Neural crest cell (in vitro differentiated cells): ENCODE measurements at regions not wholly inside any gene's neighbourhood (a gene's known extent, or its start where the extent isn't known, plus 50 kb on each side); places are given as distances from the start of the nearest gene placed in this dataset.
A peak's percentile ranks its signal among the peaks of the same experiment; 100 is the strongest.

Experiments used
- DNase-seq: peaks from one replicate; pipeline ENCODE4 v3.0.0; 2021; ENCODE audit warnings: low read depth, mixed read lengths, low spot score
- H3K27ac Mint-ChIP-seq: one replicate; pipeline ENCODE4 v1.8.0; 2021; ENCODE audit warnings: mild to moderate bottlenecking, mixed read lengths; ENCODE audit not compliant: unreplicated experiment
- H3K27me3 Mint-ChIP-seq: 2 replicates; pipeline ENCODE4 v1.8.0; 2021; ENCODE audit warnings: low read depth, mild to moderate bottlenecking, mixed read lengths
- H3K36me3 Mint-ChIP-seq: 2 replicates; pipeline ENCODE4 v1.8.0; 2021; ENCODE audit warnings: low read depth, mild to moderate bottlenecking, mixed read lengths
- H3K4me1 Mint-ChIP-seq: 2 replicates; pipeline ENCODE4 v1.8.0; 2021; ENCODE audit warnings: mixed read lengths
- H3K4me3 Mint-ChIP-seq: one replicate; pipeline ENCODE4 v1.8.0; 2021; ENCODE audit warnings: mild to moderate bottlenecking, mixed read lengths
- H3K9me3 Mint-ChIP-seq: 2 replicates; pipeline ENCODE4 v1.8.0; 2021; ENCODE audit warnings: mixed read lengths
- TF ChIP-seq, protein P1 (sequence below): fragments of 200-600 bp; sonication (generic); conservative IDR thresholded peaks from 2 replicates; pipeline ENCODE4 v1.5.0; 2021; ENCODE audit warnings: antibody characterized with exemption, mild to moderate bottlenecking

DNA sequence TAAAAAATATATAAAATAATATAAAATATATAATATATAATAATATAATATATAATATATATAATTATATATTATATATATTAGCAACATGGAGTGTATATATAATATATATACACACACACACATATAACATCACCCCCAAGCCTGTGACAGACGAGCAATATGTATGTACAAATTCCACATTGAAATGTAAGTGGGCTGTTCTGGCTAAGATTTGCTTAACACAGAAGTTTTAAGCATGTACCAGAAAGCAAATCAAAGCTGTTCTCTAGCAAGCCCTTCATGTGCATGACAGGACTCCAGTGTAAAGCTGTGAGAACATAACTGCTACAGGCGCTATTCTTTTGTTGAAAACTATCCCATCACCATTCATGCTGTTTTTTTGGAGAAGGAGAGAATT lies 261.7 kb upstream of the TNP1 start:
- no peaks in the 10 kb centered on the region for H3K4me1 Mint-ChIP-seq
- H3K27ac Mint-ChIP-seq: no peak overlapping the region
- TF ChIP-seq, protein P1, sequence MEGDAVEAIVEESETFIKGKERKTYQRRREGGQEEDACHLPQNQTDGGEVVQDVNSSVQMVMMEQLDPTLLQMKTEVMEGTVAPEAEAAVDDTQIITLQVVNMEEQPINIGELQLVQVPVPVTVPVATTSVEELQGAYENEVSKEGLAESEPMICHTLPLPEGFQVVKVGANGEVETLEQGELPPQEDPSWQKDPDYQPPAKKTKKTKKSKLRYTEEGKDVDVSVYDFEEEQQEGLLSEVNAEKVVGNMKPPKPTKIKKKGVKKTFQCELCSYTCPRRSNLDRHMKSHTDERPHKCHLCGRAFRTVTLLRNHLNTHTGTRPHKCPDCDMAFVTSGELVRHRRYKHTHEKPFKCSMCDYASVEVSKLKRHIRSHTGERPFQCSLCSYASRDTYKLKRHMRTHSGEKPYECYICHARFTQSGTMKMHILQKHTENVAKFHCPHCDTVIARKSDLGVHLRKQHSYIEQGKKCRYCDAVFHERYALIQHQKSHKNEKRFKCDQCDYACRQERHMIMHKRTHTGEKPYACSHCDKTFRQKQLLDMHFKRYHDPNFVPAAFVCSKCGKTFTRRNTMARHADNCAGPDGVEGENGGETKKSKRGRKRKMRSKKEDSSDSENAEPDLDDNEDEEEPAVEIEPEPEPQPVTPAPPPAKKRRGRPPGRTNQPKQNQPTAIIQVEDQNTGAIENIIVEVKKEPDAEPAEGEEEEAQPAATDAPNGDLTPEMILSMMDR: no peak
- H3K27me3 Mint-ChIP-seq: no peaks in the 10 kb centered on the region
- H3K9me3 Mint-ChIP-seq: no peaks in the 10 kb centered on the region
- H3K4me3 Mint-ChIP-seq: no peak overlapping the region
- H3K36me3 Mint-ChIP-seq: no peaks in the 10 kb centered on the region
- DNase-seq: no peak

DNA sequence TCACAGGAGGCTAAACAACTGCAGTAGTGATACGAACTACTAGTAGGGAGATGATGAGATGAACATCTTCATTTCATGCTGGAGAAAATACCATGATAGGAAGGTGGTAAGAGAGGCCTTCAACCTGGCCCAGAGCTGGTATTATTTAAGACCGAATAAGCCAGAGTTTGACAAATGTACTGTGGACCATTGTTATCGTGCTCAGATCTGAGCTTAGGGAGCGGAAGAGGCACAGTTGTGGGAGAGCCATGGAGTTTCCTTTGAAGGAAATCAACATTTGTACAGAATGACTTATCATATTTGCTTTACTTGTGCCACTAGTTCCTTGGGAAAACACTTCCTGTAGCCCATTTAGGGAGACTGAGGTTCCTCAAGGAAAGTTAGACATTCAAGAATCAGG lies 260.6 kb upstream of the TNP1 start:
- Mint-ChIP-seq H3K4me3 (no peak overlapping the region), H3K27ac (no peak overlapping the region), H3K9me3 (no peaks in the 10 kb centered on the region), H3K36me3 (no peaks in the 10 kb centered on the region), H3K4me1 (peaks cover 7% of the 10 kb centered on the region), H3K27me3 (no peaks in the 10 kb centered on the region)
- DNase-seq: no peak
- TF ChIP-seq, protein P1: no peak

DNA sequence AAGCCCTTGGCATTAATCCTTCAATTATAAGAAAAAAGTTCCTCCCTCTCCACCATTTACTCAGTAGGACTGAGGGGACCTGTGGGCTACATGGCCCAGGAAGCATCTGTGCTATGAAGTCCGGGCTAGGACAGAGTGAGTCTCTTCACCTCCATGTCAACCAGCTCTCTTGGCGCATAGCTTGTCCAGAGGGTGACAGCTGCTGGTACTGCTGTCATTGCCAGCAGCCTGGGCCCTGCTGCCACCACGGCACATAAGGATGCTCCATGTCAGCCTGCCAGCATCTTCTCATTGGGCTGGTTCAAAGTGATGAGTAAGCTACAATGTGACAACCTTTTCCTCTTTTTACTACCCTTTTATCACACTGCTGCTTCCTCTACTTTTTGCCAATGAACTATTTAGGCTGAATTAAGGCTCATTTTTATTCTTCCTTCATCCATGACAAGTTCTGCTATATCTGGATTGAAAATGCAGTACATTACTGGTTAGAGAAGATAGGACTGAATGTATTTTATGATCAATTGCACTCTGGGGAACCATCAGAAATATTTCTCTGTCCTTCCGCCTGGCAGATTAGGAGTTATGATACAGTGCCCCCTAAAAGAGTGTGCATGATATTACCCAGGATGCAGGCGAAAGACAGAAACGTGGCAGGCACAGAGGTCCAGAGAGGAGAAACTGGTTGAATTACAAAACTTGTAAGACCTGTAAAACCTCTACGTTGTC lies 258.9 kb upstream of the TNP1 start:
- TF ChIP-seq, protein P1: no peak
- peaks cover 7% of the 10 kb centered on the region for H3K4me1 Mint-ChIP-seq

DNA sequence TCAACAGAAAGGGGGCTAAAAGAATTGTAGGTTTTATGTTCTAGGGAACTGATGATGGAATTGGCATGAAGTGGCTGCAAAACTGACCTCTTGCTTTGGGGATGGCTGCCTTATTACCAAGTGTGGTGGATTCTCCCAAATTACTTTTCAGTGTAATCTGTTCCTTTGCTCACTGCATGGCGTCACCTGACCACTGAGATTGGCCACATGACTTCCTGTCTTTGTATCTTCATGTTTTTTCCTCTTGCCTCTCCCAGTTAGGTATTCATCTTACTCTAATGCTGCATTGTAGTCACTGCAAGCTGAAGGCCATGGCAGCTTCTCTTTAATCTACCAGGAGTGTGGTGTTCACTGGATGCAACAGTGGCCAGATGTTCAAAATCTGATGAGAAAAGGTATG lies 257.7 kb upstream of the TNP1 start:
- TF ChIP-seq, protein P1: no peak

More for the DNA sequence above, 258.9 kb upstream of the TNP1 start:
- DNase-seq: no peak
- Mint-ChIP-seq H3K9me3 (no peaks in the 10 kb centered on the region), H3K27ac (peak overlapping the region; percentile 45), H3K27me3 (no peaks in the 10 kb centered on the region), H3K4me3 (no peak overlapping the region), H3K36me3 (no peaks in the 10 kb centered on the region)

DNA sequence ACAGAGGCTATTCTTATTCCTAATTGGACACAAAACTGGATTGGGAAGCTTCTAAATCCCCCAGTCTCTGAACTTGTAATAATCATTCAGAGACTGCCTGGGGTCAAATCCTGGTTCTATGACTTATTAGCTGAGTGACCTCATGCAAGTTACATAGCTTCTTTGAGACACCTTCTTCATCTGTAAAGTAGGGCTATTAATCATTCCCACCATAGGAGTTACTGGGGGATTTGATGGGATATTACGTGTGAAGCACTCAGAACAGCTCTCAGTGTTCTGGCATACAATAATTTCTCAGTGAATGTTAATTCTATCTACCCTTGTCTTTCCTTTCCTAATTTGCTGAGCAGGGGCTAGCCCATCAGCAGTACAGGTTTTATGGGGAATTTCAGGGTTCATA lies 256.7 kb upstream of the TNP1 start:
- Mint-ChIP-seq H3K36me3 (no peaks in the 10 kb centered on the region), H3K4me1 (peaks cover 7% of the 10 kb centered on the region), H3K27me3 (no peaks in the 10 kb centered on the region), H3K4me3 (no peak overlapping the region), H3K9me3 (no peaks in the 10 kb centered on the region), H3K27ac (peak overlapping the region; percentile 5)
- TF ChIP-seq, protein P1: no peak
- DNase-seq: no peak

More for the DNA sequence above, 257.7 kb upstream of the TNP1 start:
- H3K27me3 Mint-ChIP-seq: no peaks in the 10 kb centered on the region
- H3K9me3 Mint-ChIP-seq: no peaks in the 10 kb centered on the region
- no peak overlapping the region for H3K27ac Mint-ChIP-seq
- H3K36me3 Mint-ChIP-seq: no peaks in the 10 kb centered on the region
- H3K4me3 Mint-ChIP-seq: no peak overlapping the region
- H3K4me1 Mint-ChIP-seq: peaks cover 7% of the 10 kb centered on the region
- no peak for DNase-seq
